ENCODE measurements at regions not wholly inside any gene's neighbourhood (a gene's known extent, or its start where the extent isn't known, plus 50 kb on each side); places are given as distances from the start of the nearest gene placed in this dataset.

DNA sequence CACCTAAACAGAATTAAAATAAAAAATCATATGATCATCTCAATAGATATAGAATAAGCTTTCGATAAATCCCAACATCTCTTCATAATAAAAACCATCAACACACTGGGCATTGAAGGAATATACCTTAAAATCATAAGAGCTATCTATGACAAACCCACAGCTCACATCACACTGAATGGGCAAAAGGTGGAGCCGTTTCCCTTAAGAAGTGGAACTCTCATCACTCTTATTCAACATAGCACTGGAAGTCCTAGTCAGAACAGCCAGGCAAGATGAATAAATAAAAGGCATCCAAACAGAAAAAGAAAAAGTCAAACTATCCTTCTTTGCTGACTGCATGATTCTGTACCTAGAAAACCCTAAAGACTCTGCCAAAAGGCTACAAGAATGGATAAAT lies 510.3 kb downstream of the ZNF804A start:
- dilution Hi-C loops (cut with HindIII; ENCODE audit: low sequenced_read_pairs, unreplicated experiment): no loop called here

More for the DNA sequence above, 510.3 kb downstream of the ZNF804A start:
- no peak overlapping the region for H2BK5ac ChIP-seq (ENCODE audit: low read depth, low read length, poor library complexity, severe bottlenecking)
- H3K56ac ChIP-seq (ENCODE audit: extremely low read depth, insufficient read depth, low read length): no peak overlapping the region
- H2BK120ac ChIP-seq (ENCODE audit: low read depth, low read length): no peak overlapping the region
- no peak overlapping the region for H3K4me2 ChIP-seq (ENCODE audit: low read depth, low read length)
- peaks cover 5% of the 10 kb centered on the region for H3K9me3 ChIP-seq (ENCODE audit: control insufficient read depth, insufficient read depth, low read length)
- H3K4me3 ChIP-seq (ENCODE audit: insufficient read depth, low read depth, low read length): no peak overlapping the region
- no peaks in the 10 kb centered on the region for H3K79me1 ChIP-seq (ENCODE audit: low read depth in 1 of 2, low read length in 2 of 2)
- no peak overlapping the region for H3K4ac ChIP-seq (ENCODE audit: low read depth, low read length)
- no peaks in the 10 kb centered on the region for H3K9me1 ChIP-seq (ENCODE audit: insufficient read depth, low read length)
- BruUV-seq (replicated peaks): no TSS peak
- H2AFZ ChIP-seq (replicated peaks; ENCODE audit: low read length, poor library complexity): no peak overlapping the region
- TF ChIP-seq NFE2L2 (IDR thresholded peaks at IDR 0.05; ENCODE audit: low read depth, low read length) (no peak), USF2 (IDR thresholded peaks at IDR 0.05; ENCODE audit: low read depth, low read length) (no peak), RCOR1 (IDR thresholded peaks at IDR 0.05; ENCODE audit: insufficient replicate concordance, low read length) (no peak), RFX5 (IDR thresholded peaks at IDR 0.05; ENCODE audit: low read depth, low read length) (no peak), CTCF (conservative IDR thresholded peaks at IDR 0.05; ENCODE audit: low read depth, low read length) (no peak), FOS (IDR thresholded peaks at IDR 0.05; ENCODE audit: low read depth, low read length) (no peak)
- TF ChIP-seq, protein P1, sequence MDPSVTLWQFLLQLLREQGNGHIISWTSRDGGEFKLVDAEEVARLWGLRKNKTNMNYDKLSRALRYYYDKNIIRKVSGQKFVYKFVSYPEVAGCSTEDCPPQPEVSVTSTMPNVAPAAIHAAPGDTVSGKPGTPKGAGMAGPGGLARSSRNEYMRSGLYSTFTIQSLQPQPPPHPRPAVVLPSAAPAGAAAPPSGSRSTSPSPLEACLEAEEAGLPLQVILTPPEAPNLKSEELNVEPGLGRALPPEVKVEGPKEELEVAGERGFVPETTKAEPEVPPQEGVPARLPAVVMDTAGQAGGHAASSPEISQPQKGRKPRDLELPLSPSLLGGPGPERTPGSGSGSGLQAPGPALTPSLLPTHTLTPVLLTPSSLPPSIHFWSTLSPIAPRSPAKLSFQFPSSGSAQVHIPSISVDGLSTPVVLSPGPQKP (IDR thresholded peaks at IDR 0.05; ENCODE audit: borderline replicate concordance, low read depth, low read length): no peak
- no peaks in the 10 kb centered on the region for H4K20me1 ChIP-seq (ENCODE audit: insufficient read depth, low read length)
- WGBS, 2 experiments (ENCODE audit: extremely low coverage in 2 of 2, insufficient read length in 1 of 2): no CpG with 5 or more reads among the region's 2 CpGs
- no peak overlapping the region for H3K9ac ChIP-seq (ENCODE audit: low read depth, low read length)
- H3K23ac ChIP-seq (ENCODE audit: low read depth, low read length): no peak overlapping the region
- H3K18ac ChIP-seq (ENCODE audit: low read depth, low read length): no peak overlapping the region
- POLR2A ChIA-PET (ENCODE audit: unreplicated experiment): no interaction called here
- H2AK9ac ChIP-seq (replicated peaks; ENCODE audit: low read depth, low read length, poor library complexity): no peak overlapping the region
- no peak overlapping the region for H2BK15ac ChIP-seq (ENCODE audit: low read depth, low read length)
- no peak overlapping the region for H4K5ac ChIP-seq (ENCODE audit: low read depth, low read length)
- no peak overlapping the region for H3K14ac ChIP-seq (replicated peaks; ENCODE audit: low read depth, low read length)
- no peaks in the 10 kb centered on the region for H3K4me1 ChIP-seq (ENCODE audit: control insufficient read depth, insufficient read depth, low read length)
- no peak overlapping the region for H2BK20ac ChIP-seq (ENCODE audit: low read depth, low read length)
- H4K8ac ChIP-seq (ENCODE audit: low read depth in 2 of 2, low read length in 2 of 2): no peak overlapping the region
- H3K27ac ChIP-seq (ENCODE audit: insufficient read depth, low read length): no peak overlapping the region
- in situ Hi-C loops (cut with MboI; ENCODE audit: low sequenced_read_pairs): no loop called here
- no peak for DNase-seq
- no peaks in the 10 kb centered on the region for H3K27me3 ChIP-seq (ENCODE audit: control insufficient read depth, insufficient read depth, low read length)
- no peaks in the 10 kb centered on the region for H3K36me3 ChIP-seq (ENCODE audit: control insufficient read depth, insufficient read depth, low read length)
- no peak overlapping the region for H2AK5ac ChIP-seq (ENCODE audit: low read depth, low read length)
- ATAC-seq (ENCODE audit: low read depth): no peak
- intact Hi-C loops (cut with micrococcal nuclease): no loop called here
- CTCF ChIA-PET: no interaction called here
- H4K91ac ChIP-seq (ENCODE audit: insufficient read depth, low read depth, low read length): no peak overlapping the region

All from IMR-90 (cell line).